SK-N-SH (cell line): ENCODE measurements at regions not wholly inside any gene's neighbourhood (a gene's known extent, or its start where the extent isn't known, plus 50 kb on each side); places are given as distances from the start of the nearest gene placed in this dataset.

Source experiments
- CTCF ChIA-PET: fragments of 300-600, 350-600 bp; formaldehyde crosslinking; extraction: SDS; loops from one replicate; lab custom pipeline; 2021; lab: Yijun Ruan, JAX
- POLR2A ChIA-PET: fragments of 350-600 bp; sonication (Branson Sonifier 250); formaldehyde crosslinking; extraction: SDS; loops from one replicate; lab custom pipeline; 2020; ENCODE audit warnings: antibody characterized with exemption, inconsistent platforms; lab: Yijun Ruan, JAX
- DNase-seq: peaks from one replicate; pipeline ENCODE4 v3.0.0; 2012
- H2AFZ ChIP-seq: fragments of 200-600 bp; sonication (generic); 2 replicates; pipeline ENCODE4 v1.8.1; 2016; ENCODE audit warnings: antibody characterized with exemption, mild to moderate bottlenecking, low read depth
- H3F3A ChIP-seq: fragments of 200-600 bp; sonication (generic); replicated peaks from 2 replicates; pipeline ENCODE3; 2016; ENCODE audit warnings: antibody characterized with exemption, mild to moderate bottlenecking; ENCODE audit not compliant: insufficient read depth
- H3K27ac ChIP-seq, 2 experiments: fragments of 200-500 bp in 1 of 2; fragments of 200-600 bp in 1 of 2; sonication (Bioruptor generic) in 1 of 2; sonication (generic), shearing (Covaris generic) in 1 of 2; 2 replicates each; pipeline versions ENCODE4 v1.5.1 to v1.6.1; 2014 to 2016; ENCODE audit warnings: low read depth in 2 of 2, inconsistent platforms in 1 of 2, low read length in 1 of 2, mild to moderate bottlenecking in 1 of 2, mixed read lengths in 1 of 2
- H3K27me3 ChIP-seq: fragments of 200-600 bp; sonication (generic), shearing (Covaris generic); 2 replicates; pipeline ENCODE4 v1.6.1; 2016; ENCODE audit warnings: mixed run types; ENCODE audit not compliant: insufficient read depth
- H3K36me3 ChIP-seq, 2 experiments: fragments of 200-500 bp in 1 of 2; fragments of 200-600 bp in 1 of 2; sonication (Bioruptor generic) in 1 of 2; sonication (generic) in 1 of 2; replicated peaks in 1 of 2; 2 replicates each; pipeline versions ENCODE3 to v1.5.1; 2014 to 2016; ENCODE audit warnings: low read length in 1 of 2, mild to moderate bottlenecking in 1 of 2; ENCODE audit not compliant: insufficient read depth in 2 of 2, control insufficient read depth in 1 of 2
- H3K4me1 ChIP-seq, 2 experiments: fragments of 200-500 bp in 1 of 2; fragments of 200-600 bp in 1 of 2; sonication (Bioruptor generic) in 1 of 2; sonication (generic), shearing (Covaris generic) in 1 of 2; 2 replicates each; pipeline versions ENCODE4 v1.5.1 to v1.6.1; 2014 to 2016; ENCODE audit warnings: low read depth in 1 of 2, low read length in 1 of 2, mixed run types in 1 of 2; ENCODE audit not compliant: insufficient read depth in 2 of 2, control insufficient read depth in 1 of 2
- H3K4me2 ChIP-seq: fragments of 200-600 bp; sonication (generic), shearing (Covaris generic); 2 replicates; pipeline ENCODE4 v1.6.1; 2017; ENCODE audit warnings: mixed run types
- H3K4me3 ChIP-seq, 2 experiments: fragments of 200-500 bp in 1 of 2; fragments of 200-600 bp in 1 of 2; sonication (Bioruptor generic) in 1 of 2; sonication (generic), shearing (Covaris generic) in 1 of 2; 2 replicates each; pipeline versions ENCODE4 v1.5.1 to v1.8.1; 2014 to 2016; ENCODE audit warnings: low read depth in 2 of 2, inconsistent platforms in 1 of 2, low read length in 1 of 2, mild to moderate bottlenecking in 1 of 2, mixed read lengths in 1 of 2, moderate library complexity in 1 of 2
- H3K79me2 ChIP-seq: fragments of 200-600 bp; sonication (generic); 2 replicates; pipeline ENCODE4 v1.8.1; 2017; ENCODE audit warnings: mild to moderate bottlenecking; ENCODE audit not compliant: insufficient read depth
- H3K9ac ChIP-seq: fragments of 200-600 bp; sonication (generic); 2 replicates; pipeline ENCODE4 v1.6.1; 2017; ENCODE audit warnings: mixed run types
- H3K9me2 ChIP-seq: fragments of 200-600 bp; sonication (generic); 2 replicates; pipeline ENCODE4 v1.6.1; 2017; ENCODE audit warnings: mixed run types
- H3K9me3 ChIP-seq: fragments of 200-600 bp; sonication (generic); 2 replicates; pipeline ENCODE4 v1.6.1; 2017; ENCODE audit warnings: mixed run types, mild to moderate bottlenecking, moderate library complexity
- H4K20me1 ChIP-seq: fragments of 200-600 bp; sonication (generic); 2 replicates; pipeline ENCODE4 v1.6.1; 2017; ENCODE audit warnings: mild to moderate bottlenecking, mixed run types; ENCODE audit not compliant: insufficient read depth
- CTCF ChIP-seq: fragments of 200-600 bp; sonication (generic); IDR thresholded peaks from 2 replicates; pipeline ENCODE4 v1.6.1; 2017; ENCODE audit warnings: antibody characterized with exemption, mild to moderate bottlenecking, moderate library complexity
- ELF1 ChIP-seq: IDR thresholded peaks from 2 replicates; pipeline ENCODE4 v1.4.0; 2012
- EZH2phosphoT487 ChIP-seq: fragments of 200-600 bp; sonication (generic); IDR thresholded peaks from 2 replicates; pipeline ENCODE4 v1.6.1; 2017; ENCODE audit warnings: low read depth, mixed run types, mild to moderate bottlenecking, antibody characterized with exemption, moderate library complexity, borderline replicate concordance
- FOSL2 ChIP-seq: IDR thresholded peaks from 2 replicates; pipeline ENCODE4 v1.4.0; 2012; ENCODE audit warnings: low read depth, mild to moderate bottlenecking, moderate library complexity, borderline replicate concordance
- MAX ChIP-seq: IDR thresholded peaks from 2 replicates; pipeline ENCODE4 v1.4.0; 2012; ENCODE audit warnings: low read depth
- NFIC ChIP-seq: IDR thresholded peaks from 2 replicates; pipeline ENCODE4 v1.4.0; 2012; ENCODE audit warnings: borderline replicate concordance
- NRF1 ChIP-seq: IDR thresholded peaks from 2 replicates; pipeline ENCODE4 v1.6.1; 2012; ENCODE audit warnings: low read depth, mild to moderate bottlenecking, low read length
- PBX3 ChIP-seq: IDR thresholded peaks from 2 replicates; pipeline ENCODE4; 2012
- POLR2AphosphoS5 ChIP-seq: IDR thresholded peaks from 2 replicates; pipeline ENCODE4 v1.6.1; 2012; ENCODE audit warnings: low read depth, low read length
- REST ChIP-seq: IDR thresholded peaks from 2 replicates; pipeline ENCODE4 v1.6.1; 2012; ENCODE audit warnings: mild to moderate bottlenecking, low read depth, low read length, moderate library complexity
- RFX5 ChIP-seq: IDR thresholded peaks from 2 replicates; pipeline ENCODE4 v1.6.1; 2012; ENCODE audit warnings: mild to moderate bottlenecking, improper control_type of control experiment, low read length
- TAF1 ChIP-seq: IDR thresholded peaks from 2 replicates; pipeline ENCODE4 v1.6.1; 2012; ENCODE audit warnings: low read depth, mild to moderate bottlenecking, low read length, moderate library complexity, borderline replicate concordance
- TCF12 ChIP-seq: IDR thresholded peaks from 2 replicates; pipeline ENCODE4 v1.4.0; 2012
- USF2 ChIP-seq: fragments of 150-350 bp; IDR thresholded peaks from 2 replicates; pipeline ENCODE4 v1.6.1; 2017; ENCODE audit warnings: antibody characterized with exemption, low read length, low read depth, borderline replicate concordance
- WGBS: methylation state at CpG from one replicate; pipeline ENCODE4 v1.1.6; 2017; ENCODE audit warnings: low lambda C conversion rate; 5-methylcytosine and 5-hydroxymethylcytosine counted together

GRCh38 chr5:110040178-110040577, 350.5 kb downstream of the MAN2A1 start:
- no peaks in the 10 kb centered on the region for H4K20me1 ChIP-seq
- POLR2A ChIA-PET = no interaction called here
- CTCF ChIA-PET = no interaction called here
- H3K79me2 ChIP-seq = no peaks in the 10 kb centered on the region
- TF ChIP-seq MAX (no peak), EZH2phosphoT487 (no peak), CTCF (no peak), NFIC (no peak), NRF1 (no peak), ELF1 (no peak), REST (no peak), TCF12 (no peak), FOSL2 (no peak), USF2 (no peak), POLR2AphosphoS5 (no peak), TAF1 (no peak), RFX5 (no peak), PBX3 (no peak)
- H3K4me3 ChIP-seq = no peak overlapping the region
- no peak overlapping the region for H3K9ac ChIP-seq
- WGBS = 62% methylated on average over 2 of the region's 2 CpGs
- H3K9me3 ChIP-seq = no peaks in the 10 kb centered on the region; the same call in 1 of the 2 replicates
- H3K27ac ChIP-seq = no peak overlapping the region
- H3K27me3 ChIP-seq = no peaks in the 10 kb centered on the region
- no peak for DNase-seq
- no peak overlapping the region for H3K4me2 ChIP-seq
- no peak overlapping the region for H2AFZ ChIP-seq
- no peaks in the 10 kb centered on the region for H3K36me3 ChIP-seq
- H3F3A ChIP-seq = no peaks in the 10 kb centered on the region
- no peaks in the 10 kb centered on the region for H3K4me1 ChIP-seq
- H3K9me2 ChIP-seq = no peaks in the 10 kb centered on the region
